HepG2 (cell line): ENCODE measurements at regions not wholly inside any gene's neighbourhood (a gene's known extent, or its start where the extent isn't known, plus 50 kb on each side); places are given as distances from the start of the nearest gene placed in this dataset.

Source experiments
- ATAC-seq: fragments of 200-7000 bp; cut with Tn5 transposase; 3 replicates; pipeline ENCODE4 v1.9.1; 2020; ENCODE audit warnings: mild to moderate bottlenecking, moderate library complexity
- BruUV-seq: library from RNA; stranded (reverse); fragments of 400-500 nt; replicated peaks from 2 replicates; lab custom pipeline; 2021; lab: Mats Ljungman, UMichigan
- CTCF ChIA-PET: fragments of 300-600 bp; formaldehyde crosslinking; extraction: SDS; loops from one replicate; lab custom pipeline; 2021; ENCODE audit warnings: low total read pairs, inconsistent platforms, low intra/inter-chr PET ratio; lab: Yijun Ruan, JAX
- POLR2A ChIA-PET: fragments of 350-600 bp; sonication (Branson Sonifier 250); formaldehyde crosslinking; loops from one replicate; lab custom pipeline; 2020; ENCODE audit warnings: antibody characterized with exemption, inconsistent platforms; lab: Yijun Ruan, JAX
- DNase-seq: peaks from one replicate; pipeline ENCODE4 v3.0.0-alpha.2; 2015; ENCODE audit warnings: low spot score
- FAIRE-seq: peaks from 3 replicates; lab custom pipeline; 2011; peaks lifted over from hg19 to GRCh38; lab: Jason Lieb, UNC
- H2AFZ ChIP-seq: one replicate; pipeline ENCODE4 v1.6.1; 2011; ENCODE audit warnings: low read length, inconsistent platforms
- H3K27ac ChIP-seq: fragments of 300-600 bp; 3 replicates; pipeline ENCODE4 v1.8.0; 2011; ENCODE audit warnings: mixed run types, mild to moderate bottlenecking, mixed read lengths, low read length, inconsistent platforms; ENCODE audit not compliant: insufficient read depth; ENCODE audit errors: extremely low read length
- H3K27me3 ChIP-seq, 2 experiments: fragments of 200-600 bp in 1 of 2; 2 replicates in 1 of 2; 3 replicates in 1 of 2; pipeline versions ENCODE4 v1.6.0 to v1.8.0; 2011; ENCODE audit warnings: low read length in 2 of 2, mild to moderate bottlenecking in 2 of 2, moderate library complexity in 2 of 2, inconsistent platforms in 1 of 2; ENCODE audit not compliant: insufficient read depth in 2 of 2, control insufficient read depth in 1 of 2
- H3K36me3 ChIP-seq, 2 experiments: fragments of 200-600 bp in 1 of 2; replicated peaks in 1 of 2; 2 replicates in 1 of 2; 3 replicates in 1 of 2; pipeline versions ENCODE4 v1.5.1 to v1.8.0; 2011; ENCODE audit warnings: low read length in 2 of 2, inconsistent platforms in 1 of 2; ENCODE audit not compliant: insufficient read depth in 2 of 2, control insufficient read depth in 1 of 2
- H3K4me1 ChIP-seq: 2 replicates; pipeline ENCODE4 v1.5.1; 2012; ENCODE audit warnings: low read length, inconsistent platforms; ENCODE audit not compliant: insufficient read depth
- H3K4me2 ChIP-seq: 2 replicates; pipeline ENCODE4 v1.6.0; 2011; ENCODE audit warnings: low read depth, low read length, inconsistent platforms
- H3K4me3 ChIP-seq, 3 experiments: fragments of 200-600 bp in 1 of 3; sonication (generic), shearing (Covaris generic) in 1 of 3; replicated peaks in 1 of 3; 2 replicates each; pipeline ENCODE4 v1.5.1; 2011 to 2016; ENCODE audit warnings: low read length in 3 of 3, inconsistent platforms in 2 of 3, low read depth in 2 of 3, mild to moderate bottlenecking in 2 of 3, control low read depth in 1 of 3, mixed read lengths in 1 of 3; ENCODE audit not compliant: insufficient read depth in 1 of 3
- H3K79me2 ChIP-seq: one replicate; pipeline ENCODE4 v1.6.1; 2011; ENCODE audit warnings: low read length, inconsistent platforms; ENCODE audit not compliant: insufficient read depth
- H3K9ac ChIP-seq: 2 replicates; pipeline ENCODE4 v1.6.0; 2011; ENCODE audit warnings: mild to moderate bottlenecking, low read depth, low read length, inconsistent platforms; ENCODE audit not compliant: insufficient read depth
- H3K9me3 ChIP-seq: 2 replicates; pipeline ENCODE4 v1.5.1; 2012; ENCODE audit warnings: mild to moderate bottlenecking, low read length
- H4K20me1 ChIP-seq: 2 replicates; pipeline ENCODE4 v1.6.0; 2011; ENCODE audit warnings: inconsistent platforms, mild to moderate bottlenecking, low read length, moderate library complexity; ENCODE audit not compliant: insufficient read depth
- KDM6A ChIP-seq: IDR thresholded peaks from 2 replicates; pipeline ENCODE4 v1.6.1; 2016; ENCODE audit warnings: low read depth
- PLRG1 ChIP-seq: fragments of 450-650 bp; conservative IDR thresholded peaks from 2 replicates; pipeline ENCODE4 v1.6.1; 2016
- POGZ ChIP-seq: sonication (generic); formaldehyde crosslinking; IDR thresholded peaks from 2 replicates; pipeline ENCODE4 v1.4.0; 2020; ENCODE audit warnings: mild to moderate bottlenecking, missing genetic modification reagents
- RFX1 ChIP-seq: fragments of 450-650 bp; IDR thresholded peaks from 2 replicates; pipeline ENCODE4 v1.6.1; 2017
- ZKSCAN5 ChIP-seq: sonication (generic); formaldehyde crosslinking; IDR thresholded peaks from 2 replicates; pipeline ENCODE4 v1.5.1; 2020; ENCODE audit warnings: mild to moderate bottlenecking, missing genetic modification reagents
- ZNF143 ChIP-seq: sonication (generic); formaldehyde crosslinking; IDR thresholded peaks from 2 replicates; pipeline ENCODE4 v1.4.0; 2020; ENCODE audit warnings: missing genetic modification reagents
- ZNF33A ChIP-seq: sonication (generic); formaldehyde crosslinking; IDR thresholded peaks from 2 replicates; pipeline ENCODE4 v1.5.1; 2020; ENCODE audit warnings: missing genetic modification reagents, mild to moderate bottlenecking, moderate library complexity, borderline replicate concordance
- WGBS: methylation state at CpG from one replicate; pipeline ENCODE4 v1.1.6; 2017; ENCODE audit warnings: low lambda C conversion rate; 5-methylcytosine and 5-hydroxymethylcytosine counted together
- in situ Hi-C: cut with HindIII; loops from 2 replicates; pipeline ENCODE4 v1.10.0; 2017; ENCODE audit warnings: low pct_unique_long_range_greater_than_20kb; ENCODE audit not compliant: extremely low pct_ligation_motif_present
- intact Hi-C: fragments of 100-400 bp; cut with micrococcal nuclease; formaldehyde crosslinking; loops from one replicate; pipeline ENCODE4 v1.10.0; 2022; ENCODE audit not compliant: unreplicated experiment
- TF ChIP-seq, protein P1 (sequence below): sonication (generic); formaldehyde crosslinking; IDR thresholded peaks from 2 replicates; pipeline ENCODE4 v1.5.1; 2020; ENCODE audit warnings: mild to moderate bottlenecking, missing genetic modification reagents
- TF ChIP-seq, protein P2 (sequence below): sonication (generic); formaldehyde crosslinking; IDR thresholded peaks from 2 replicates; pipeline ENCODE4 v1.4.0; 2020; ENCODE audit warnings: missing genetic modification reagents, borderline replicate concordance
- TF ChIP-seq, protein P3 (sequence below): sonication (generic); formaldehyde crosslinking; IDR thresholded peaks from 2 replicates; pipeline ENCODE4 v1.5.0; 2020; ENCODE audit warnings: mild to moderate bottlenecking, low read depth, missing genetic modification reagents, borderline replicate concordance
- TF ChIP-seq, protein P4 (sequence below): sonication (generic); formaldehyde crosslinking; IDR thresholded peaks from 2 replicates; pipeline ENCODE4 v1.5.1; 2020; ENCODE audit warnings: missing genetic modification reagents, mild to moderate bottlenecking, borderline replicate concordance

DNA sequence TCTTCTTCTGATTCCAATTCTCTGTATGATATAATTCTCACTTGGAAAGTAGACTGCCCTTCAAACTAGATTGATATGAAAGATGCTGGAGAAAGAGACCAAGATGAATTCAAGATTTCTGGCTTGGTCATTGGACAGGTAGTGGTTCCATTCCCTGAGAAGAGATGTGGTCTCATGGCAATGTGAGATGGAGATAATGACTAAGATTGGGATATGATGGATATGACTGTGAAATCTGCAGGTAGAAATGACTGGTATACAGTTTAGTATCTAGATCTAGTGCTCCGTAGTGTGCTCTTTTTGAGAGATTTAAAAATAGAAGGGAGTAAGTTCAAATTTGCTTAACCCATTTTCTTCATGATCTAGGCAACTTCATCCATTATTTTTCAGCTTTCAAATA lies 425.4 kb upstream of the TRIB2 start:
- no peaks in the 10 kb centered on the region for H3K79me2 ChIP-seq
- H3K9ac ChIP-seq: no peak overlapping the region
- no peaks in the 10 kb centered on the region for H4K20me1 ChIP-seq
- no peaks in the 10 kb centered on the region for H3K27me3 ChIP-seq
- TF ChIP-seq PLRG1: no peak
- no peak for TF ChIP-seq KDM6A (CRISPR knock-in tag)
- TF ChIP-seq, protein P1, sequence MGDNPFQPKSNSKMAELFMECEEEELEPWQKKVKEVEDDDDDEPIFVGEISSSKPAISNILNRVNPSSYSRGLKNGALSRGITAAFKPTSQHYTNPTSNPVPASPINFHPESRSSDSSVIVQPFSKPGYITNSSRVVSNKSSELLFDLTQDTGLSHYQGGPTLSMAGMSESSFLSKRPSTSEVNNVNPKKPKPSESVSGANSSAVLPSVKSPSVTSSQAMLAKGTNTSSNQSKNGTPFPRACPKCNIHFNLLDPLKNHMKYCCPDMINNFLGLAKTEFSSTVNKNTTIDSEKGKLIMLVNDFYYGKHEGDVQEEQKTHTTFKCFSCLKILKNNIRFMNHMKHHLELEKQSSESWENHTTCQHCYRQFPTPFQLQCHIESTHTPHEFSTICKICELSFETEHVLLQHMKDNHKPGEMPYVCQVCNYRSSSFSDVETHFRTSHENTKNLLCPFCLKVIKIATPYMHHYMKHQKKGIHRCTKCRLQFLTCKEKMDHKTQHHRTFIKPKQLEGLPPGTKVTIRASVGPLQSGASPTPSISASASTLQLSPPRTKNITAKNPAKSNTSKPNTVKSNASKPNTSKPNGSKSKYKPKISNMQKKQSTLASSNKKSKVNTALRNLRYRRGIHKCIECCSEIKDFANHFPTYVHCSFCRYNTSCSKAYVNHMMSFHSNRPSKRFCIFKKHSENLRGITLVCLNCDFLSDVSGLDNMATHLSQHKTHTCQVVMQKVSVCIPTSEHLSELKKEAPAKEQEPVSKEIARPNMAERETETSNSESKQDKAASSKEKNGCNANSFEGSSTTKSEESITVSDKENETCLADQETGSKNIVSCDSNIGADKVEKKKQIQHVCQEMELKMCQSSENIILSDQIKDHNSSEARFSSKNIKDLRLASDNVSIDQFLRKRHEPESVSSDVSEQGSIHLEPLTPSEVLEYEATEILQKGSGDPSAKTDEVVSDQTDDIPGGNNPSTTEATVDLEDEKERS: no peak
- no peak for TF ChIP-seq ZNF143
- no peak for TF ChIP-seq POGZ
- intact Hi-C loops: no loop called here
- ChIA-PET CTCF (no interaction called here), POLR2A (no interaction called here)
- WGBS: 3% methylated on average over 1 of the region's 1 CpG
- no peak overlapping the region for H3K4me3 ChIP-seq
- H3K4me1 ChIP-seq: no peaks in the 10 kb centered on the region
- in situ Hi-C loops: no loop called here
- H3K9me3 ChIP-seq: no peaks in the 10 kb centered on the region
- no TSS peak for BruUV-seq
- no peak overlapping the region for H3K27ac ChIP-seq
- ATAC-seq (no peak), FAIRE-seq (no peak), DNase-seq (no peak)
- no peaks in the 10 kb centered on the region for H3K36me3 ChIP-seq
- H3K4me2 ChIP-seq: no peak overlapping the region
- H2AFZ ChIP-seq: no peak overlapping the region

DNA sequence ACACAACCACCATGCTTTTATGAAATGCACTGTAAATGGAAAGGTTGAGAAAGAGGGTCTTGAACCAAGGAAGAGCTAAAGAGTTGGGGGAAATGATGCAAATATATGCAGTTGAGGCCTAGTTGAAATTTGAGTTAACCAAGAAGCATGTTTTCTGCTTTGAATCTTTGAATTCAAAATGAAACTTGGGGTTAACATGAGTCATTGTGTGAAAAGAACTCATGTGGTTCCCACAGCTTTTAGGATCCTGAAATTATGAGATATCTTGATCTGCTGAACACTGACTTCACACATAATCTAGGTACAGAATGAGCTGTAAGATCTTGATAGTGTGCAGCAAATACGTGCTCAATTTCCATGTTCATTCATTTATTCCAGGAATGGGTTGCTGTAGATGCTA lies 422.9 kb upstream of the TRIB2 start:
- WGBS: 0% methylated on average over 1 of the region's 1 CpG
- intact Hi-C loops: no loop called here
- TF ChIP-seq, protein P2, sequence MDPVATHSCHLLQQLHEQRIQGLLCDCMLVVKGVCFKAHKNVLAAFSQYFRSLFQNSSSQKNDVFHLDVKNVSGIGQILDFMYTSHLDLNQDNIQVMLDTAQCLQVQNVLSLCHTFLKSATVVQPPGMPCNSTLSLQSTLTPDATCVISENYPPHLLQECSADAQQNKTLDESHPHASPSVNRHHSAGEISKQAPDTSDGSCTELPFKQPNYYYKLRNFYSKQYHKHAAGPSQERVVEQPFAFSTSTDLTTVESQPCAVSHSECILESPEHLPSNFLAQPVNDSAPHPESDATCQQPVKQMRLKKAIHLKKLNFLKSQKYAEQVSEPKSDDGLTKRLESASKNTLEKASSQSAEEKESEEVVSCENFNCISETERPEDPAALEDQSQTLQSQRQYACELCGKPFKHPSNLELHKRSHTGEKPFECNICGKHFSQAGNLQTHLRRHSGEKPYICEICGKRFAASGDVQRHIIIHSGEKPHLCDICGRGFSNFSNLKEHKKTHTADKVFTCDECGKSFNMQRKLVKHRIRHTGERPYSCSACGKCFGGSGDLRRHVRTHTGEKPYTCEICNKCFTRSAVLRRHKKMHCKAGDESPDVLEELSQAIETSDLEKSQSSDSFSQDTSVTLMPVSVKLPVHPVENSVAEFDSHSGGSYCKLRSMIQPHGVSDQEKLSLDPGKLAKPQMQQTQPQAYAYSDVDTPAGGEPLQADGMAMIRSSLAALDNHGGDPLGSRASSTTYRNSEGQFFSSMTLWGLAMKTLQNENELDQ (CRISPR knock-in tag): no peak
- TF ChIP-seq, protein P3, sequence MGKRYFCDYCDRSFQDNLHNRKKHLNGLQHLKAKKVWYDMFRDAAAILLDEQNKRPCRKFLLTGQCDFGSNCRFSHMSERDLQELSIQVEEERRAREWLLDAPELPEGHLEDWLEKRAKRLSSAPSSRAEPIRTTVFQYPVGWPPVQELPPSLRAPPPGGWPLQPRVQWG (CRISPR knock-in tag): no peak
- TF ChIP-seq RFX1: no peak
- TF ChIP-seq ZNF33A (CRISPR knock-in tag): no peak
- no peak for TF ChIP-seq ZKSCAN5 (CRISPR knock-in tag)
- TF ChIP-seq, protein P4, sequence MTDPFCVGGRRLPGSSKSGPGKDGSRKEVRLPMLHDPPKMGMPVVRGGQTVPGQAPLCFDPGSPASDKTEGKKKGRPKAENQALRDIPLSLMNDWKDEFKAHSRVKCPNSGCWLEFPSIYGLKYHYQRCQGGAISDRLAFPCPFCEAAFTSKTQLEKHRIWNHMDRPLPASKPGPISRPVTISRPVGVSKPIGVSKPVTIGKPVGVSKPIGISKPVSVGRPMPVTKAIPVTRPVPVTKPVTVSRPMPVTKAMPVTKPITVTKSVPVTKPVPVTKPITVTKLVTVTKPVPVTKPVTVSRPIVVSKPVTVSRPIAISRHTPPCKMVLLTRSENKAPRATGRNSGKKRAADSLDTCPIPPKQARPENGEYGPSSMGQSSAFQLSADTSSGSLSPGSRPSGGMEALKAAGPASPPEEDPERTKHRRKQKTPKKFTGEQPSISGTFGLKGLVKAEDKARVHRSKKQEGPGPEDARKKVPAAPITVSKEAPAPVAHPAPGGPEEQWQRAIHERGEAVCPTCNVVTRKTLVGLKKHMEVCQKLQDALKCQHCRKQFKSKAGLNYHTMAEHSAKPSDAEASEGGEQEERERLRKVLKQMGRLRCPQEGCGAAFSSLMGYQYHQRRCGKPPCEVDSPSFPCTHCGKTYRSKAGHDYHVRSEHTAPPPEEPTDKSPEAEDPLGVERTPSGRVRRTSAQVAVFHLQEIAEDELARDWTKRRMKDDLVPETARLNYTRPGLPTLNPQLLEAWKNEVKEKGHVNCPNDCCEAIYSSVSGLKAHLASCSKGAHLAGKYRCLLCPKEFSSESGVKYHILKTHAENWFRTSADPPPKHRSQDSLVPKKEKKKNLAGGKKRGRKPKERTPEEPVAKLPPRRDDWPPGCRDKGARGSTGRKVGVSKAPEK (CRISPR knock-in tag): no peak

More for the DNA sequence above, 422.9 kb upstream of the TRIB2 start:
- no peak for ATAC-seq
- Histone ChIP-seq H3K9ac (no peak overlapping the region), H3K27ac (no peak overlapping the region), H3K27me3 (no peaks in the 10 kb centered on the region), H3K4me1 (no peaks in the 10 kb centered on the region), H3K79me2 (no peaks in the 10 kb centered on the region), H3K9me3 (no peaks in the 10 kb centered on the region), H3K4me2 (no peak overlapping the region), H3K36me3 (no peaks in the 10 kb centered on the region), H2AFZ (no peak overlapping the region), H3K4me3 (no peak overlapping the region), H4K20me1 (no peaks in the 10 kb centered on the region)
- in situ Hi-C loops: no loop called here
- CTCF ChIA-PET: no interaction called here
- no peak for FAIRE-seq
- BruUV-seq: no TSS peak
- no peak for DNase-seq
- POLR2A ChIA-PET: no interaction called here
